Mucosa of rectum (tissue), 2 donors: ENCODE measurements at regions not wholly inside any gene's neighbourhood (a gene's known extent, or its start where the extent isn't known, plus 50 kb on each side); places are given as distances from the start of the nearest gene placed in this dataset.
A peak's percentile ranks its signal among the peaks of the same experiment; 100 is the strongest.

Experiments used
- H3K27ac ChIP-seq, 2 donors: one replicate each; pipeline ENCODE4 v1.7.0; 2013; ENCODE audit warnings: inconsistent platforms in 2 of 2, low read depth in 2 of 2, low read length in 2 of 2
- H3K27me3 ChIP-seq, 2 donors: one replicate each; pipeline ENCODE4 v1.7.0; 2013; ENCODE audit warnings: low read length in 2 of 2; ENCODE audit not compliant: control insufficient read depth in 2 of 2, insufficient read depth in 2 of 2
- H3K36me3 ChIP-seq, 2 donors: one replicate each; pipeline ENCODE4 v1.7.0; 2013; ENCODE audit warnings: low read length in 2 of 2; ENCODE audit not compliant: control insufficient read depth in 2 of 2, insufficient read depth in 2 of 2
- H3K4me1 ChIP-seq, 2 donors: one replicate each; pipeline ENCODE4 v1.7.0; 2013; ENCODE audit warnings: low read length in 2 of 2, mild to moderate bottlenecking in 1 of 2; ENCODE audit not compliant: control insufficient read depth in 2 of 2, insufficient read depth in 2 of 2
- H3K4me3 ChIP-seq, 2 donors: one replicate each; pipeline ENCODE4 v1.7.0; 2013; ENCODE audit warnings: low read length in 2 of 2
- H3K9ac ChIP-seq, 2 donors: one replicate each; pipeline ENCODE4 v1.7.0; 2013; ENCODE audit warnings: low read length in 2 of 2, low read depth in 1 of 2, mild to moderate bottlenecking in 1 of 2
- H3K9me3 ChIP-seq, 2 donors: one replicate each; pipeline ENCODE4 v1.7.0; 2013; ENCODE audit warnings: low read length in 2 of 2; ENCODE audit not compliant: control insufficient read depth in 2 of 2
- donor health status: healthy.
- donor health status: Normal muscosa, but diverticular disease.

DNA sequence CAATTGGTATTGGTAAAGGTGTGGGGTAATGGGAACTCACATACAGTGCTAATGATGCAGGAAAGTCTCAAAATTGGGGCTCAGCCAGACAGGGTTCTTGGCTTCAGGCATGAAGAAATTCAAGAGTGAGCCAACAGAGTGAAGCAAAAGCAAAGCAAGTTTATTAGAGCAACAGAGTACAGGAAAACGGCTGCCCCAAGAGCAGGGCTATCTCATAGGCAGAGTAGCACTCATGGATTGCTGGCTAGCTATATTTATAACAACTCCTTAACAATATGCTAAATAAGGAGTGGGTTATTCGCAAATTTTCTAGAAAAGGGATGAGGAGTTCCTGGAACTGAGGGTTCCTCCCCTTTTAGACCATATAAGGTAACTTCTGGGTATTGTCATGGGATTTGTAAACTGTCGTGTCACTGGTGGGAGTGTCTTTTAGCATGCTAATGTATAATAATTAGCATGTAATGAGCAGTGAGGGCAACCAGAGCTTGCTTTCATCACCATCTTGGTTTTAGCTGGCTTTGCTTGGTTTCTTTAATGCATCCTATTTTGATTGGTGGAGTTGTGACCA, 233.8 kb upstream of the NOL4 start:
- no peaks in the 10 kb centered on the region for H3K36me3 ChIP-seq
- no peak overlapping the region for H3K27ac ChIP-seq
- H3K9ac ChIP-seq: no peak overlapping the region
- no peak overlapping the region for H3K4me3 ChIP-seq
- H3K9me3 ChIP-seq: no peaks in the 10 kb centered on the region
- H3K4me1 ChIP-seq: no peaks in the 10 kb centered on the region
- H3K27me3 ChIP-seq: no peaks in the 10 kb centered on the region

GRCh38 chr18:34461266-34461665, 236.6 kb upstream of the NOL4 start:
- no peak overlapping the region for H3K27ac ChIP-seq
- H3K9me3 ChIP-seq: no peaks in the 10 kb centered on the region
- no peaks in the 10 kb centered on the region for H3K36me3 ChIP-seq
- no peaks in the 10 kb centered on the region for H3K4me1 ChIP-seq
- no peak overlapping the region for H3K9ac ChIP-seq
- H3K27me3 ChIP-seq: no peaks in the 10 kb centered on the region
- no peak overlapping the region for H3K4me3 ChIP-seq

- Histone ChIP-seq H3K9ac (no peak overlapping the region), H3K4me1 (no peaks in the 10 kb centered on the region), H3K4me3 (no peak overlapping the region), H3K27me3 (no peaks in the 10 kb centered on the region), H3K27ac (no peak overlapping the region), H3K9me3 (no peaks in the 10 kb centered on the region), H3K36me3 (no peaks in the 10 kb centered on the region)
These were observed 242.3 kb upstream of the NOL4 start for GRCh38 chr18:34467058-34467457.

GRCh38 chr18:34480162-34480700, 229.9 kb upstream of the DTNA start:
- Histone ChIP-seq H3K4me3 (no peak overlapping the region), H3K27me3 (no peaks in the 10 kb centered on the region), H3K4me1 (no peaks in the 10 kb centered on the region), H3K36me3 (no peaks in the 10 kb centered on the region), H3K27ac (no peak overlapping the region), H3K9me3 (peaks cover 0 to 2% of the 10 kb centered on the region in 2 donors), H3K9ac (no peak overlapping the region)

DNA sequence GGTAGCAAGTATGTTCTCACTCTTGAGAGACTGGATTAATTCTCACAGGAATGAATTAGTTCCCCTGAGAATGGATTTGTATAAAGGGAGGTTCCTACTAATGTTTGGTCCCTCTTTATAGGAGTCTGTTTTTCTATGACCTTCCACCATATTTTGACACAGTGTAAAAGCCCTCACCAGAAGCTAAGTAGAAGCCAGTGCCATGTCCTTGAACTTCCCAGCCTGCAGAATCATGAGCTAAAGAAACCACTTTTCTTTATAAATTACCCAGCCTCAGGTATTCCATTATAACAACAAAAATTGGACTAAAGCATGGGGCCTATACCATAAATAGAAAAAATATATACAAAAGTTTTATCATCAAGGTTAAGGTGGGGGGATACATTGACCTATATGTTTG, 227.9 kb upstream of the DTNA start:
- Histone ChIP-seq H3K27ac (no peak overlapping the region), H3K9ac (no peak overlapping the region), H3K4me3 (no peak overlapping the region), H3K36me3 (no peaks in the 10 kb centered on the region), H3K4me1 (no peaks in the 10 kb centered on the region), H3K27me3 (no peaks in the 10 kb centered on the region), H3K9me3 (peaks cover 0 to 2% of the 10 kb centered on the region in 2 donors)

DNA sequence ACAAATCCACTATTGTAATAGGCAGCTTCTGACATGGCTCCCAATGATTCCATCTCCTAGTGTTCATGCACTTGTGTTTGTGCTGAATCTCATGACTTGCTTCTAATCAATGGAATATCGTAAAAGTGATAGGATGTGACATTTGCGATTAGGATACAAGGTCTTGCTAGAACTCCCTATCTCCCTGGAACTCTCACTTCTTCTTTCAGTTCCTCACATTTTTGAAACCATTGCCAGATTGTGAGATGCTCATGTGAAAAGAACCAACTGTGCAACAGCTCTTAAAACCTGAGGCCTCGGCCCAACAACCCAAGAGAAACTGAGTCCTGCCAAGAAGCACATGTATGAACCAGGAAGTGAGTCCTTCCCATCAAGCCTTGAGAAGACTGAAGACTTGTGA, 226.9 kb upstream of the DTNA start:
- Histone ChIP-seq H3K4me1 (no peaks in the 10 kb centered on the region), H3K27ac (no peak overlapping the region), H3K36me3 (no peaks in the 10 kb centered on the region)

GRCh38 chr18:34491719-34492118, 218.4 kb upstream of the DTNA start:
- Histone ChIP-seq H3K4me1 (no peaks in the 10 kb centered on the region), H3K27ac (no peak overlapping the region), H3K27me3 (peaks cover 3 to 7% of the 10 kb centered on the region in 2 donors), H3K9ac (no peak overlapping the region), H3K9me3 (no peaks in the 10 kb centered on the region), H3K4me3 (no peak overlapping the region), H3K36me3 (no peaks in the 10 kb centered on the region)

More for the DNA sequence above, 226.9 kb upstream of the DTNA start:
- Histone ChIP-seq H3K27me3 (no peaks in the 10 kb centered on the region), H3K4me3 (no peak overlapping the region), H3K9me3 (peaks cover 0 to 2% of the 10 kb centered on the region in 2 donors), H3K9ac (no peak overlapping the region)

- no peak overlapping the region for H3K4me3 ChIP-seq
- H3K27ac ChIP-seq: no peak overlapping the region
- H3K27me3 ChIP-seq: peaks cover 5 to 10% of the 10 kb centered on the region in 2 donors
- H3K4me1 ChIP-seq: no peaks in the 10 kb centered on the region
- no peaks in the 10 kb centered on the region for H3K9me3 ChIP-seq
- H3K9ac ChIP-seq: no peak overlapping the region
- H3K36me3 ChIP-seq: no peaks in the 10 kb centered on the region
These were observed 217.4 kb upstream of the DTNA start for GRCh38 chr18:34492652-34493051.

- H3K9ac ChIP-seq: no peak overlapping the region
These were observed 217.0 kb upstream of the DTNA start for GRCh38 chr18:34493099-34493544.

DNA sequence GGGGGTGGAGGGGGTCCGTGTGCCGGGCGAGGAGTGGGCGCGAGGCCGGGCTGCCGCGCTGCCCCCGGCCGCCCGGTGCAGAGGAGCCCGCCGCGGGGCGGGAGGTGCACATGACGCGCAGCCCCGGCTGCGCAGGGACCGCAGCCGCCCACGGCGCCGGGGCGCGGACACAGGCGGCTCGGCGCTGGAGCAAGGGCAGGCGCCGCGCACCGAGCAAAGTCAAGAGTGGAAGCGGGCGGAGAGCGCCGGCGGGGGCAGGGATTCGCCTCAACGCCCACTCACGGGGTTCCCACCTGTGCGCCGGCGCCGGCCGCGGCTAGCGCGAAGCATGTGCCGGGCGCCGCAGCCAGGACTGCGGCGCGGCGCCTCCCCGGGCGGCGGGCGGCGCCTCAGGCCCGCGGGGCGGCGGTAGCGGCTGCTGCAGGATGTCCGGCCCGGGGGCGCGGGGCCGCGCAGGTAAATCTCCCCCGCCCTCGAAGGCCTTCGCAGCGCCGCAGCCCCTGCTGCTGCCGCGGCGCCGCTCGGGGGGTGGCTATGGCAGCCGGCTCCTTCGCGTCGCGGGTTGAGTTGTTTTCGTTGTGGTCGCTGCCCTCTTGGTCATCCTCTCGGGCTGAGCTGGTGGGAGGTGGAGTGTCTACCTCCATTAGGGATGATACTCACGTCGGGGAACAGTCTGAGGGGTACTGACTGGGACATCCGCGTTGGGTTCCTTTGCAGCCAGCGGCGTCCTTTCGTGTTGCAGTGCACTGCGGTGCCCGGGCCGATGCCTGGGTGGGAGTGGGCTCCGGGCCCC, 216.3 kb upstream of the DTNA start:
- peaks cover 5 to 10% of the 10 kb centered on the region in 2 donors for H3K27me3 ChIP-seq
- H3K27ac ChIP-seq: no peak overlapping the region
- H3K9me3 ChIP-seq: no peaks in the 10 kb centered on the region
- H3K36me3 ChIP-seq: no peaks in the 10 kb centered on the region
- H3K4me1 ChIP-seq: no peaks in the 10 kb centered on the region
- H3K9ac ChIP-seq: no peak overlapping the region
- H3K4me3 ChIP-seq: peak overlapping the region; percentile 50 to 52

More at GRCh38 chr18:34493099-34493544, 217.0 kb upstream of the DTNA start:
- H3K27ac ChIP-seq: no peak overlapping the region
- peak overlapping the region; percentile 39 to 57 for H3K4me3 ChIP-seq
- H3K4me1 ChIP-seq: no peaks in the 10 kb centered on the region
- no peaks in the 10 kb centered on the region for H3K9me3 ChIP-seq
- no peaks in the 10 kb centered on the region for H3K36me3 ChIP-seq
- peaks cover 5 to 10% of the 10 kb centered on the region in 2 donors for H3K27me3 ChIP-seq
